Left ventricle myocardium inferior (tissue), 1 donor: ENCODE measurements at regions not wholly inside any gene's neighbourhood (a gene's known extent, or its start where the extent isn't known, plus 50 kb on each side); places are given as distances from the start of the nearest gene placed in this dataset.
"Not testable (repeated sequence)": the region's sequence is repeated elsewhere in the genome, so short reads cannot be mapped to it uniquely, and the experiment has no call there.

Experiments
- DNase-seq: peaks from one replicate; pipeline ENCODE4 v3.0.0-alpha.2; 2020
- H3K27ac ChIP-seq: fragments of 200-600 bp; replicated peaks from 2 replicates; pipeline ENCODE4 v1.8.0; 2021
- H3K27me3 ChIP-seq: fragments of 200-600 bp; 2 replicates; pipeline ENCODE4 v1.8.0; 2021; ENCODE audit warnings: low read depth
- H3K36me3 ChIP-seq: fragments of 200-600 bp; 2 replicates; pipeline ENCODE4 v1.8.0; 2021
- H3K4me1 ChIP-seq: fragments of 200-600 bp; 2 replicates; pipeline ENCODE4 v1.8.0; 2021
- H3K4me3 ChIP-seq: fragments of 200-600 bp; 2 replicates; pipeline ENCODE4 v1.8.0; 2021; ENCODE audit warnings: mild to moderate bottlenecking, moderate library complexity
- H3K9me3 ChIP-seq: fragments of 200-600 bp; replicated peaks from 2 replicates; pipeline ENCODE4 v1.8.0; 2021
- intact Hi-C: fragments of 100-400 bp; cut with micrococcal nuclease; formaldehyde crosslinking; loops from one replicate; pipeline ENCODE4 v1.11.0; 2022
- donor health status: DM: no; HTN: yes; CAD: no; lungs with severe emphysema.

DNA sequence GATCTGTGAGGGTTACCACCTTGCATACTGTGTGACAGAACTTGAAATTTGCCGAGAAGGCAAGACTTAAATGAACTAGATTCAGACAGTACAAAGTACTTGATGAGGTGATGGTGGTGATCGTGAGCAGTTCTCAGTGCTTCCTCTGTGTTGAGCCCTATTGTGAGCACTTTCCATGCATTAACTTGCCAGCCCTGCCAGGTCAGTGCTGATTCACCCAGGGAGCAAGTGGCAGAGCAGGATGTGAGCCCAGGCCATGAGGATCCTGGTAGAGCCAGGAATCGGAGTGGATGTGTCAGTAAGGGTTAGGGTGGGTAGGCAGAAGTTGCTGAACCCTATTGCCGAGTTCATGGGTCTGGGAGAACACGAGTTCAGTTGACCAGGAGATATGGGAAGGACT, 4545.7 kb upstream of the TPTE start:
- H3K4me1 ChIP-seq, intact Hi-C loops, DNase-seq, H3K36me3 ChIP-seq, H3K4me3 ChIP-seq, H3K9me3 ChIP-seq, H3K27me3 ChIP-seq, H3K27ac ChIP-seq: not testable (repeated sequence)

DNA sequence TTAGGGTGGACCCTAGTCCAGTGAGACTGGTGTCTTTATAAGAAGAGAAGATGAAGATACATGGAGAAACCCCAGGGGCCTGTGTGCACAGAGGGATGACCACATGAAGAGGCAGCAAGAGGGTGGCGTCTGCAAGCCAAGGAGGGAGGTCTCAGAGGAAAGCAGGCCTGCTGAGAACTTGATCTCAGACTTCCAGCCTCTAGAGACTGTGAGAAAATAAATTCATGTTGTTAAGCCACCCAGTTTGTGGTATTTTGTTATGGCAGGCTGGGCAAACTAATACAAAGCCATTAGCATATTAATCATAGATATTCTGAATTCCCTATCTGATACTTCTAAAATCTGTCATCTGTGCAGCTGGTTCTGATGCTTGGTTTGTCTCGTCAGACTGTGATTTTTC, 4523.8 kb upstream of the TPTE start:
- not testable (repeated sequence) for H3K27me3 ChIP-seq

DNA sequence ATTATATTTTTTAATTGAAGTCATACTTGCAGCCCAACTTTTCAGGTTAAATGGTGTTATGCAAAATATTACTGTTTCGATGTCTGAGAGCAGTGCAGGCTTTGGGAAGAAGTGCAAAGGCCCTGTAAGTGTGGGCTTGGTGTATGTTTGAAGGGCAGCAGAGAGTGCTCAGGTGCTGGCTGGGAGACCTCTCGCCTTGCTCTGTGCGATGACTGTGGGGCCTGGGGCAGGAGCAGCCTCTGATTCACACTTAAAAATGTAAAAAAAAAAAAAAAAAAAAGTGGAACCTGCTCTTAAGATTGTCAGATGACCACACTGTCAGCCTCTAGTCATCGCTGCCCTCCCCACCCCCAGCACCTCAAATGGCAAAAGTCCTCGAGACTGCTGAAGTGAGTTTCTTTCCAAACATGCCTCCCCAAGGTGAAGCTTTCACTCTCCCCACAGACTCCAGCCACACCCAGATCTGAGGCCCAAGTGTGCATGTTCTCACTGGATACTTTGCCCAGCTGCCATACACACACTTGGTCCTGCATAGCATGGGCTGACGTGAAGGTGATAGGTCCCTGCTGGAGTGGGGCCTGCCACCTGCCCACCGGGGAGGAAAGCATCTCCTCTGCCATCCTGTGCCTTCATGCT, 4505.8 kb upstream of the TPTE start:
- DNase-seq, H3K27ac ChIP-seq, H3K27me3 ChIP-seq, intact Hi-C loops, H3K36me3 ChIP-seq, H3K4me1 ChIP-seq, H3K4me3 ChIP-seq, H3K9me3 ChIP-seq: not testable (repeated sequence)

More for the DNA sequence above, 4523.8 kb upstream of the TPTE start:
- H3K27ac ChIP-seq, H3K4me1 ChIP-seq, intact Hi-C loops, H3K4me3 ChIP-seq, DNase-seq, H3K9me3 ChIP-seq, H3K36me3 ChIP-seq: not testable (repeated sequence)

DNA sequence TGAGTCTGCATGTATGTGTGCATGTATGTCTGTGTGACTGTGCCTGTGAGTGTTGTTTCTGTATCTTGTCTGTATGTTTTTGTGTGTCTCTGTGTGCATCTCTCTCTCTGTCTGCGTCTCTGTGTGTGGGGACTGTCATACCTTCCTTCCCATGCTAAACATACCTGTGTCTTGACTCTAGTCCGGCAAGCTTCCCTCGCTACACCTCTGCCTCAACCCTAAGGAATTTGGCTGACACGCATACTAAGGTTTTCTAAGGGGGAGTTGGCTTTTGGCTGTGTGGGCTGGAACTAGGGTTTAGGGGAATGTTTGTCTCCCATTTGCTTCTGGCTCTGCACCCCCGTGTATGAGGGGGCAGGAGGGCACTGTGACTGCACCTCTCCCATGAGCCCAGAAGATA, 4500.9 kb upstream of the TPTE start:
- H3K4me3 ChIP-seq, H3K36me3 ChIP-seq, H3K9me3 ChIP-seq, intact Hi-C loops, H3K4me1 ChIP-seq, H3K27ac ChIP-seq, DNase-seq, H3K27me3 ChIP-seq: not testable (repeated sequence)

DNA sequence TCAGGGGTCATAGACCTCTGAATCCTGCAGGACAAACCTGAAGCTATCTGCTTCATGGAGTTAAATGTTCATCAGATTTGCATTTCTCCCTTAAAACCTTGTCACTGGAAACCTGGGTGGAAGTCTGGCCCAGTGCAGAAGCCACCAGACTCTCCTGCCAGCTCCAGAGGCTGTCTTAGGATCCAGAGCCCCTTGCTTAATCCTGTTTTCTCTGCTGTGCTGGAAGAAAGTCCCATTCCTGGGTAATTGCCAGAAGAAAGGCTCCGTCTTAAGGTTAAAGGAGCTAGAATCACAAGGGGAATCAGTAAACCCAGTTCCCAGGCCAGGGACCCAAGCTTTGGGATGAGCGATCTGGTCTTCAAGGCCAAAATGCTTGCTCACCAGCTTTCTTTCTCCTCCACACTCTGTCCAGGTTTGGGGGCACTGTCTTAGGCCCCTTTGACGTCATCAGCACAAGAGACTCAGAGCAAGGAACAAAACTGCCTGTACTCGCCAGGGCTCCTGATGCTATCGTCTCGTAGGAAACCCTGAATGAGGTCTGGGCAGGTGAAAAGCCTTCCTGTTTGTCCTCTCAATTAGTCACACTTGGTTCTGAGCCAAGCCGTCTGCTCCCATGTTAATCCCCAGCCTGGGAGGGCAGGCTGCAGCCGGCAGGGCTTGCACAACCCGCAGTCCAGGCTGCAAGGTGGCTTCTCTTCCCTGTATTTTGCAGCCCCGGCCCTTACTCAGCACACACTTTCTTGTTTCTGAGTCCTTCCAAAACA, 4500.2 kb upstream of the TPTE start:
- DNase-seq, H3K4me1 ChIP-seq, H3K9me3 ChIP-seq, H3K27me3 ChIP-seq, H3K27ac ChIP-seq, H3K36me3 ChIP-seq, intact Hi-C loops, H3K4me3 ChIP-seq: not testable (repeated sequence)

DNA sequence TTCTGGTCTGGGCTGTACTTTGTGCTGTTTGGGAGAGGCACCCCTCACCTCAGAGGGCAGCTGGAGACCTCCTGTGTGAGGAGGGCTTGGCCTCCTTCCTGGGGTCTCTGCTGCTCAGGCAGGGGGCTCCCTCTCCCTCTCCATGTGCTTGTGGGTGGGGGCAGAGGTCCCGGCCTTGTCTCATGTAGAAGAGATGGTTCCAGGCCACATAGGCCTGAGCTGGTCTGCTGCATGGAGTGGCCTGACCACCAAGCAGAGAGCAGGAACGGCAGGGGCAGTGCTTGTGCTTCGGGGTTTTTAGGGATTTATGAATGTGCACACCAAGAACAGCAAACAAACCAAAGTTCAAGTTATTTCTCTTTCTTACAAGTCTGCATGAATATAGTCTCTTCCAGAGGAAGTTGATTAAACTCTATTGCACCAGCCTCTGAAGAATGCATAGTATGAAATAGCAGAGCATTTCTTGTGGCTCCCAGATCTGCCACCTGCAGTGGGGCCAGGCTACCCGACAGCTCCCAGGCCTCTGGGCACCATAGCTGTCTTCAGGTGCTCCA, 4499.6 kb upstream of the TPTE start:
- H3K4me1 ChIP-seq, H3K27me3 ChIP-seq, H3K4me3 ChIP-seq, DNase-seq, intact Hi-C loops, H3K36me3 ChIP-seq, H3K9me3 ChIP-seq, H3K27ac ChIP-seq: not testable (repeated sequence)

DNA sequence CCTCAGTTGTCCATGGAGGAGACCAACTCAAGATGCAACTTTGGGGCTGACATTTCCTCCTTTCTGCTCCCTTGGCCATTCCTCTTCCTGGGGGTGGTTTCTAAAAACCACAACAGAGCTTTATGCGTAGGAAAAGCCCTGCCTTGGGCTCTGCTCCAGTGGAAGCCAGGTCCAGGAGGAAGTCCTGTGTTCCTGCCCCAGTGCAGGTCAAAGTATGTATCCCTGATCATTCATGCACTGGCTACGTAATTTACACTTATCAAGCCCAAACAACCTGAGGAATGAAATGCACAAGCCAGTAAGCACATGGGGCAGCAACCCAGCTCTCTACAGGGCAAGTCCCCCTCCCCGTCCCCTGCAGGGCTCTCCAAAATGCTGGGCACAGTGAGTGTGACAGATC, 4498.1 kb upstream of the TPTE start:
- DNase-seq, H3K4me3 ChIP-seq, H3K27me3 ChIP-seq, H3K36me3 ChIP-seq, H3K4me1 ChIP-seq, H3K9me3 ChIP-seq, intact Hi-C loops, H3K27ac ChIP-seq: not testable (repeated sequence)

DNA sequence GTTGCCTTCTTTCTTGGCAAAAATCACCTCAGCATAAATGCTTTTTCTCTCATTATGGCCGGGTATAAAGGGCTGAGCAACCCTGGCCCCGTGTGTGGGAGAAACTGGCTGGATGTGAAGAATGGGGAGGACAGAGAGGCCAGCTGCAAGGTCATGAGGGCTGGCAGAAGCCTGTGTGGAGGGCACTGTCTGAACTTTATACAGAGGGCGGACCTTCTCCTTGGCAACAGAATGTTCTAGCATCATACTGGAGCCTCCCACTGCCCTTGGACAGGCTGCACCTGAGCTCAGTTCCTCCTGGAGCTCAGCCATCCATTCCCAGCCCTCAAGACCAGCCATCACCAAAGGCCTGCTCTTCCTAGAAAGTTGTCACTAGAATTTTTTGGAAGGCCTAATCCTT, 4496.2 kb upstream of the TPTE start:
- DNase-seq, H3K27me3 ChIP-seq, H3K4me3 ChIP-seq, H3K4me1 ChIP-seq, H3K9me3 ChIP-seq, intact Hi-C loops, H3K27ac ChIP-seq, H3K36me3 ChIP-seq: not testable (repeated sequence)

DNA sequence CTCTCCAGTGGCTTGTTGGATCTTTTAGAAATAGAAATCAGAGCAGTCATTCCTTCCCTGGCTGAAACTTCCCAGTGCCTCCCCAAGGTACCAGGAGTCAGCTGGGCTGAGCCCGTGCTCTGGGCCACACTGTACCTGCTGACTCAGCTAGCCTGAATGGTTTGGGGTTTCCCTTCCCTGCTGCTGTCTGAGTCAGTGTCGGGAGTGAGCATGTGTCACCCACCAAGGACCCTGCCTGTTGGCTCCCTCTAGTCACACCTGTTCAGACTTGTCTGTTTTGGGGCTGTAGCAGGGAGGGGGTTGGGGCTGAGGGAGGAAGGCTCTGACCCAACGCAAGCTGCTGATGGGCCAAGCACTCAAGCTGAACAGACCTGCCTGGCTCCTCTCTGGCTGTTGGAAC, 4493.9 kb upstream of the TPTE start:
- H3K36me3 ChIP-seq, H3K27ac ChIP-seq, H3K4me3 ChIP-seq, H3K9me3 ChIP-seq, intact Hi-C loops, DNase-seq, H3K4me1 ChIP-seq, H3K27me3 ChIP-seq: not testable (repeated sequence)

DNA sequence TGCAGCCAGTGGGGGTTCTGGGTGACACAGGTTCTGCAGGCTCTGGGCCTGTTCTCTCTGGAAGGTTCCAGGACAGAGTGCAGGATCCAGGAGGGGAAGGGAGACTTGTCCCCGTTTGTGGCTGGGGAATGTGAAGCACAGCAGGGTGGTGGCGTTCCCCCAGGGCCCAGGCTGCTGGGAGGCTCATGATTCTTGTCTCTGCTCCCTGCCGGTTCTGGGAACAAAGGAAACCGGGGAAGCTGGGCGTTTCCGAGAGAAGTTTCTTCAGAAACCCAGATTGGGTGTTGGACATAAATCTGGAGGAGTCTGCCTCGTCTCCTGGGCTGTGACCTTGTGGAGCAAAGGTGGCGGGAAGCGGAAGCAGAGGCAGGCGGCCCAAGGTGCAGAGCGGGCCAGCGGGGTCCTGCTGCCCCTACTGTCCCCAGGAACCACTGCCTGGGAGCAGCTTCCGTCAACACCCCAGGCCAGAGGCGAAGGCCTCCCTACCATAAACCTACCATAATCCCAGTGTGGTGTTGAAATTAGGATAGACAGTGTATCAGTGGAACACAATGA, 4487.2 kb upstream of the TPTE start:
- intact Hi-C loops, H3K4me3 ChIP-seq, H3K27me3 ChIP-seq, H3K36me3 ChIP-seq, DNase-seq, H3K9me3 ChIP-seq, H3K27ac ChIP-seq, H3K4me1 ChIP-seq: not testable (repeated sequence)

DNA sequence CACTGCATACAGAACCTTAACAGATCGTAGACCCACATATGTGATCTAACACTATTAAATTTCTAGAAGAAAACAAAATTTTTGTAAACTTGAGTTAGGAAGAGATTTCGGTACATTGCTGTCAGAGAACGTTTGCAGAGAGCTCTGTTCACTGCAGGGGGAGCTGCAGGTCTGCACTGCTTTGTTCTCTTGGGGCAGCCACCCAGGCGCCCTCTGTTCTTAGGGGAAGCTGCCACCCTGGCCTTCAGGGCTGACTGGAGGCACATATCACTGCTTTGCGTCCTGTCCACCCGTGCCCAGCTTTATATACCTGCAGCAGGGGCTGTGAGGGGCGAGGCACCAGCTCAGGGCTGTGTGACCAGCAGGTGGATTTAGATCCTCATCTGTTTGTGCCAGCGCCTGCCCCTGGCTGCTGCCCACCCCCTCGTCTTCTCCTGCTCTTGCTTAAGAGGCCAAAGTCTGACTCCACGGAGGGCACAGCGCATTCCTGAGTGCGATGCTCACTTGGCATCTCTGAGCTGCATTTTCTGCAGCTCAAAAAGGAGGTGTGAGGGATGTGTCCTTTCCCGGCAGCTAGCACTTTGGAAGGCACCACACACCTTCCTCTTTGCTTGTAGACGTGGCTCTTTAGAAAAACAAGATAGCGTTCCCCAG, 4486.4 kb upstream of the TPTE start:
- H3K27me3 ChIP-seq, DNase-seq, H3K36me3 ChIP-seq, intact Hi-C loops, H3K4me1 ChIP-seq, H3K9me3 ChIP-seq, H3K27ac ChIP-seq, H3K4me3 ChIP-seq: not testable (repeated sequence)

DNA sequence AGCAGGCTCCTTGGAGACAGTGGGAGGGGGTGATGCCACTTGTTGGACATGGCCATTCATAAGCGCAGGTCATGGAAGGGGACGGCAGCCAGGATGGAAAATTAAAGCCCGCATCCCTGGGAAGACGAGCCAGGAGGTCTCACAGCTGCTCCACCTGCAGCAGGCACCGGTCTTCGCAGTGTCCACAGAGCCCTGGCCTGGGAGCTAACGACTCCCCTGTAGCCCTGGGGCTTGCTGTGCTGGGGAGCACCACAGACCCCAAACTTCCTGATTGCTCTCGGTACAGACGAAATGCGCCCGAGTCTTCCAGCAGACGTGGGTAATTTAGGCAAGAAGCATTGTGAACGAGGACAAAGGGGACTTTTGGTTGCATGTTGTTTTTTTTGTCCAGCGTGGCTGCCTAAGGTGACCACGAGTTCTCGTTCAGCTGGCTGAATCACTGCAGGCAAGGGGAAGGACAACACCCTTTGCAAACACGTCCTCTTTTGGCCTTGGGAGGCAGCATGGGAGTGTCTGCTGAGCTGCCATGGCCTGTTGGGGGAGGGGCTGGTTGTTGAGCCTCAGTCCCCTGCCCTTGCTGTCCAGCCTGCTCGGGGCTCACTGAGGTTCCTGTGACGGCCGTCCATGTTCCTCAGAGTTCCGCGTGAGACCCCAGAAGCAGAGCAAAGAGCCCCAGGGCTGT, 4485.8 kb upstream of the TPTE start:
- intact Hi-C loops, H3K9me3 ChIP-seq: not testable (repeated sequence)

DNA sequence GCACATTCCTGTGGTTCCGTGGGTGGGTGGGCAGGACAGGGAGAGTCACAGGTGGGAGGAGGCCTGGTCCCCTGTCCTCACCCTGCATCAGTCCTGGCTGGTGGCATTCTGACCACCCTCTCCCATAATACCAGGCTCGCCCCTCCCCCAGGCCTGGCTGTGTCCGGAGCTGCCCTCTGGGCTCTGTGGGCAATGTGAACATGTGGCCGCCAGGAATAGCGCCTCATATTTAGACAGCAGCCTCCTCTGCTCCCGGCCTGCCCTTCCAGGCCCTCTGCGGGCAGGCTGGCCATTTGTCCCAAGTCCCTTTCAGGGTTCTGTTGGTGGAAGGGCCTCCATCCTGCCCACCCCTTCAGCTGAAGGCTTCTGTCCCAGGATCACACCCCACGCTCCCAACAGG, 4482.2 kb upstream of the TPTE start:
- H3K27ac ChIP-seq, result peak overlapping the region; percentile 33
- H3K4me1 ChIP-seq, DNase-seq, H3K36me3 ChIP-seq, H3K4me3 ChIP-seq, H3K9me3 ChIP-seq, intact Hi-C loops, H3K27me3 ChIP-seq: not testable (repeated sequence)

More for the DNA sequence above, 4485.8 kb upstream of the TPTE start:
- H3K36me3 ChIP-seq, H3K4me3 ChIP-seq, H3K4me1 ChIP-seq, H3K27ac ChIP-seq, H3K27me3 ChIP-seq, DNase-seq: not testable (repeated sequence)
